NOMO-1 treated with DMSO at 0.1 percent for 48 hours (cell line): ENCODE measurements at regions not wholly inside any gene's neighbourhood (a gene's known extent, or its start where the extent isn't known, plus 50 kb on each side); places are given as distances from the start of the nearest gene placed in this dataset.

Experiments used
- DNase-seq: peaks from one replicate; lab custom pipeline; 2025; ENCODE audit not compliant: unreplicated experiment; lab: John Stamatoyannopoulos, UW

DNA sequence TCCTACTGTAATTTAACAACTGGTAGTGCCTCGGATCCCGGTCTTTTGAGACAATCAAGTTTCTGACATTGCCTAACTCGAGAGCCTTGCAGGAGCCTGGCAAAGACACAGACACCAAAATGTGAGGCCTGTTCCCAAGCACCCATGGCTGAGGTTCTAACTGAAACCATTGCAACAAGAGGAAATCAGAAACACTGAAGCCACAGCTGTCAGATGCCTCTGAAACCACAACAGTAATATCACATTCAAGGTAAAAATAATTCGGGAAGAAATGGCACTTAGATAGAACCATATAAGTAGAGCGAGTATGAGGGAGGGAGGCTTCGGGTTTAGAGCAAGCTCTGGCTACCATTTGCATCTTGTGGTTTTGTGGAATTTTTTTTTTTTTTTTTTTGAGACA, 285.9 kb downstream of the FBXO15 start:
- DNase-seq: no peak

DNA sequence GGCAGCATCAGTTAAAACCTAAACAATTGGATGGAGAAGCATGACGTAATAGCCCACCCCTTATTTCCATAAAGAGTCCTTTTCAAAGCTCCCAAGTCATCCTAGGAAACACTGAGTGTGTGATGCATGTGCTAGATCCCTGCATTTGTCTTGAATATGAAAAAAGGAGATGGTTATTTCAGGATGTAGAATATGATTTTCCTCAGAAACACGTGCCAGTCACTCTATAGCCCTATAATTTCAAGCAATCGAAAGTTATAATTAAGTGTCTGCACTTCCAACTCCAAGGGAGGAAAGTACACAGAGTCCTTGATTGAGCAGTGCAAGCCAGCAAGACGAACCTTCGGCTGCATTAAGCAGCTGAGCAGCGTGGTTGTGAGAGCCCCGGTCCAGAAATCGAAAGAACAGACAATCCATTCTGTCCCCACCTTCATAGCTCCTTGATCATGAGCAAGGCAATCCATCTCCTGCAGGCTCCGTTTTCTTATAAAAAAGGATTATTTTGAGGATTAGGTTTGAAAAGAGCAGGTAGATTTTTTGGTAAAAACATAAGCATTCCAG, 287.7 kb downstream of the FBXO15 start:
- no peak for DNase-seq

DNA sequence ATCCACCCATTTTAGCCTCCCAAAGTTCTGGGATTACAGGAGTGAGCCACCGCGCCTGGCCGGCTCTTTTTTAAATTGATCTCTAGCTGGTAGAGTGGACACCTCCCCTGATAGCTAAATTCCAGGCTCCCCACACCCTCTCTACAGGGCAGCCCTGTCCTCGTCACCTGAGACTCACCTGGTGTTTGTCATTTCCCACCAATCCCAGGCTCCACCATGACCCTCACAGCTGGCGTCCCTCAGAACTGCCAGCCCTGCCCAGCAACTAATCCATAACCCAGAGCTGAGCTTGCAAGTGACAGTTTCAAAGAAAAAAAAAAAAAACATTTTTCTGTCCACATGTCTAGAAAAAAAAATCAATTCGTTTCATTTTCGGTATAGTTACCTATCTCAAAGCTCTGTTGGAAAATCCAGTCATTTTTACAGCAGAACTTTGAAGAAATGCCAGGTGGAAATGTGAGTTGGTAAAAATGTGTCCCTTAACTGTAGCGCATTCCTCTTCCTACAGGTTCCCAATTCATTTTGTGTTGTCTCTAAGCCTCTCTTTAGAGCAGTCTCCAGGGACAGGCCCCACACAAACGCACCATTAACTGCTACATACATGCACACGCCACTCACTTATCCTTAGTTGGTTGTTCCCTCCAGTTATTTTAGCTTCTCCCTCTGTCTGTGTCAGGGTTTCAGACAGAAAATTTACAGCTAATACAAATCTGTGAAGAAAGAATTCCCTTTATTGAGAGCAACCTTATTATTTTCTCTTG, 294.7 kb downstream of the FBXO15 start:
- no peak for DNase-seq

DNA sequence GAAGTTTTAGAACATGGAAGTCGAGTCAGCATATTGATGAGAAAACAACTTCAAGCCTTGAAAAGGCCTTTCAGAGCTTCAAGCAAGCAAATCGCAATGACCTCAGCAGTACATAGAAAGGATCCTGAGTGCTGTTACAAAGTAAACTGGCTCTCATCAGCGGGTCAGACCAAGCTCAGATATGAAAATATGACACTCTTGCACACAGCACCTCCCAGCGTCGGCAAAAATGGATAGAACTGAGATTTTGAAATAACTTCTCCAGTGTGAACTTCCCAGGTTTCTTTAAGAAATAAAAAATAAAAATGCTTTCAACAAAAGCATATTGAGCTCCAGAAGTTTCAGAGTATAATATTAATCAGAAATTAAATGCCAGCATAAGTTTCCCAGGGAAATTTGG, 296.9 kb downstream of the FBXO15 start:
- DNase-seq: no peak

DNA sequence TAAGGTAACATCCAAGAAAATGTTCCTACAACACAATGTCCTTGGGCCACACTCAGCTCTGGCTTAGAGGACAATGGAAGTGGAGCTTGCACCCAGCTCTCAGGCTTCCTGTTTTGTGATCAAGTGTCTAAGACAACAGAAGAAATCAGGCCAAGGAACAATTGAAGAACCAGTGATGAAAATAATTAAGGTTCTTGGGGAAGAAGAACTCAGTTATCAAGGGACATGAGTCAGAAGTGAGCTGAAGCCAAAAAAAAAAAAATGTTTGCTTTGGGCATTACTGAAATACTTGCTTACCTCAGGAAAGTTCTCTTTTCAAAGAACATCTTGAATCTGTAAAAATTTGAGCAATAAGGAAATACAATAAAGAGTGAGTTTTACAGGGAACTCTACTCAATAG, 299.0 kb downstream of the FBXO15 start:
- no peak for DNase-seq

DNA sequence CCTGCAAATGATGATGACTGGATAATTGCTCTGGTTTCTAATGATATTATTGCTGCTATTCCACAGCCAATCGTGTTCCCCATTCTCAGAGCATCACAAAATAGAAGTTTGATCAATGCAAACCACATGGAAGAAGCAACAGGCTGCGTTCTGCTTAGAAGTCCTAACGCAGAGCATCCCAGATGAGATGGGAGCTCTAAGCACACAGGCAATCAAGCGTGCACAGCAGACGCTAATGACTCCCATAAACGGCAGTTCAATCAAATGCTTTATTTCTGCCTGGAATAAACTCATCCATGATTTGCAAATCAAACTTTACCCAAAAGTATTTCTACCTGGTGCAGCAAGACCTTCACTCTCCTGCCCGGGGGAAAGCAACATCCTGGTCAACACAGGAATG, 304.2 kb downstream of the FBXO15 start:
- no peak for DNase-seq

DNA sequence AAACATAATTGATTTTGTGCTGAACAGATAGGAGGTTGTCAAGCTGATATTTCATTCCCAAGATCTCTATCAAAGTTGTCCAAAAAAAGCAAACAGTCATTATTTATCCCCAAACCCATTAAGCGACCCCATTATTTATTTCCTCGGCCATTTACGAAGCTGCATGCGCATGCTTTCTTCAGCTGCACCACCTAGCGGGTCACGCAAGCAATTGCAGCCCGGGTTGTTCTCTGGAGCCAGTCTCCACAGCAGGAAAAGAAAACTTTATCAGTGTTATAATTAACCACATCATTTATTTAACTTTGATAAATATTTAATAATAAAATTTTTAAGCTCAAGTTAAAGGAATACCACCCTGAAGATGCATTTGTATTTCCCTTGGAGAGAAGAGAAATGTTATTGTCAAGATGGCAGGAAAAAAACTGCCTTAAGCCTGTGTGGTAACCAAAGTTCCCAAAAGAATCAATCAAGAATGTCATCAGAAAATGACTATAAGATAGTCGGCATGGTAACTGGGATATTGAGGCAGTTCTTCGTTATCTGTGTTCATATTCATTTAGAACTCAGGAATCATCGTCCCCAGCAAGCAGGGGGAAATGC, 304.7 kb downstream of the FBXO15 start:
- DNase-seq: peak; percentile 6

DNA sequence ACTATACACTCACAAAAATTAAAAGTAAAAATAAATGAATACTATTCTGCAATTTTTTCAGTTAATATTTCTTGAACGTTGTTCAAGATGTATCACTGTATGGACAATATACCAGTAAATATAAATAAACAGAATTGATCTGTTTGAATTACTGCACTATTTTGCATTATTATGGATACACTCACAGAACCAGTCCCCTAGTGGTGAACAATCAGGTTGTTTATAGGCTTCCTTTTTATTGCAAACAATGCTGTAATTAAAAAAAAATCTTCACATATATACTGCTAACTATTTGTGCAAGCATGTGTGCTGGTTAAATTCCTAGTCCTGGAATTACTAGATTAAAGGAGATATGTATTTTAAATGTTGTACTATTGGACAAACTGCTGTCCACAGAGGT, 306.0 kb downstream of the FBXO15 start:
- DNase-seq: no peak

DNA sequence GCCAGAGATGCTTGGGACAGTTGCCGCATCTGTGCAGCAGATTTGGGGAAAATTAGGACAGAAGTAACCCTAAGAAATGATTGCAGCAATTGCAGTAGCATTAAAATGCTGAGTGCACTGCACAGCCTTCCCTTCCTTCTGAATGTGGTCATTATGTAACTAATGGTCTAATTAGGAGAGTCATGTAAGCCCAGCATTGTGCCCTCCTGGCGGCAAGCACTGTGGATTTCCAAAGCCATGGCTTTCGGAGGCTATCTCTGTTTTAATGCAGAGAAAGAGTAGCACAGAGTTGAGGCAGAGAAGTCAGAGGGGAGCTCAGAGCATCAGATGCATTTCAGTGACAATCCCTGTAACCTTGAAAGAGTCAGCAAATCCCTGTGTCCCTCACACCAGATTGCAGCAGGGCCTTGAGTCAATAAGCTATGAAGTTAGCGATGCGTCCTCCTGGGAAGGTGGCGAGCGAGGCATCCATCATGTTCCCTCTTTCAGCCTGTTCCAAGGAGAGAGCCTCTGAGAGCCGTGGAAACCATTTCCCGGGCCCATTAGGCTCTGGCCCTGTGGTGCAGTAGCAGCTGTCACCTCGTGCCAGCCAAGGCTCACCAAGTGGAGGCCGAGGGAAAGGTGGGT, 307.2 kb downstream of the FBXO15 start:
- no peak for DNase-seq

DNA sequence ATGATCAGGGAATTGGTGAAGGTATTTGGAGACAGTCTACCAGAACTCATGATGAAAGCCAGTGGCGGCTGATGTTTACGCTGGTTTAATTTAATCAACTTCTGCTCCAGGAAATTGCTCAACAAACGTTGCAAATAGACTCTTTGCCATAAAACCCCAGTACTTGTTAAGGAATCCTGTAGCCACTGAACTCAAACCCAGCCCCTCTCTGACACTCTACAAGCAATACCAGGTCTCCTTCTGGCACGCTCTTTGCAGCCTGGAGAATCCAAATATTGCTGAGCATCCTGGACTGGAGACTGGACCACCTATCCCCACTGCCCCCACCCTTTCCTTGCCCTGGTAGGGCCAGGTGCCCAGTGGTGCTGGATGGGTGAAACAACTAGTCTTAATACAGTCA, 308.2 kb downstream of the FBXO15 start:
- no peak for DNase-seq

DNA sequence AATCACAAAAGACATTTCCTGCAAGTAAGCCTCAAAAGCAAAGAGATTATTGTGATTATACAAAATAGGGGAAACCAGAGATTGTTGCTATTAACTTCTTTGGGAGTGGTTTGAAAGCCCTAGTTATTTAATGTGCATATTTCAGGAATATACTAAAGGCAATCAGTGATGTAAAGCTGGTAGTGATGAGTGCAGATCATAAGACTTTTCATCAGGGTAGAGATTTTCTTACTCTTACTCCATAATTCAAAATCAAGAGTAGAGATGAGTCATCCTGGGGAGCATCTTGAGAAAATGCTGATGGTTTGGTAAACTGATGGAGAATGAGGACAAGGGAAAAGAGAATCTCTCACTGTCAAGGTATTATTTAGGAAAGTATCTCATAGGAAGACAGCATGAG, 309.5 kb downstream of the FBXO15 start:
- no peak for DNase-seq

DNA sequence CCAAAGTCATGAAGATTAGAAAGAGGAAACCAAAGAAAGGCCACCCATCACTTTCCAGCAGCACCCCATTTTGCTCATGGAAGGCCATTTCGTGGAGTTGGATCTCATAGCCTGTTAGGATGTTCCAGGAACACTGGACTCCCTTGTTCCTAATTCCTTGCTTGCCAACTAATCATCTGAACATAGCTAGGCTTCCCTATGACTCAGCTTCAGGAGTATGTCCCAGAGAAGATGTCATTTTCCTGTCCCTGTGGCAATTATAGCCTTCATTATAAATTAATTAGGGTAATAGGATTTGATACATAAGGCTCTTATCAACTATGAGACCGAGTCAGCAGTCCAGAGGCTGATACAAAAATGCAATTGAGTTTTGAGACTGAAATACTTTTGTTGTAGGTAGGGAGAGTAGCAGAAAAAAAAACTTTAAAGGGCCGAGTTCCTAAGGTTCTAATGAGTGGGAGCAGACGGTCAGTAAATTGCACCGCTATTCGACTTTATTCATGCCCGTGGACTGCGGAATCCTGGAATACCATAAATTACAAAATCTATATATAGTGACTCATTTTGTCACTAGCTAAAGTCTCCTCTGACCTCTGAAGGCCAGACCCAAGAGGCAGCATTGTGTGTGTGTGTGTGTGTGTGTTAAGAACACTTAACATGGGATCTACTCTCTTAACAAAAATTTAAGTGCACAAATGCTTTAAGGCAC, 311.8 kb downstream of the FBXO15 start:
- no peak for DNase-seq

DNA sequence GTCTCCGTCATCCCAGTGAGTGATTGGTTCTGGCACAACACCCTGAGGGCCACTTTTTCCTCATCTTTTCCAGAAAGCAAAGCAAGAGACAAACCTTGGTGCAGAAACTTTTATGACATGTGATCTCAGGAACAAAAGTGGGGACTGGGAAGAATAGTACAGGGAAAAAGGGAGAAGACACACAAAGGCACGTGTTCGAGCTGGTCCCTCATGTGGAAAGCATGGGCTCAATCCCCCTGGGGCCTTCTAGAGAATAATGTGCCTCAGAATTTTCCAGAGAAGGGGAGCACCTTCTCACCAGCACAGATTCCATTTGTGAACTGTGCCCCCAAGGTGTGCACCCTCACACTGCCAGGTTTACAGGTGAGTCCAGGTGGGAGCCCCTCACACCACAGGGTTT, 312.6 kb downstream of the FBXO15 start:
- DNase-seq: no peak

DNA sequence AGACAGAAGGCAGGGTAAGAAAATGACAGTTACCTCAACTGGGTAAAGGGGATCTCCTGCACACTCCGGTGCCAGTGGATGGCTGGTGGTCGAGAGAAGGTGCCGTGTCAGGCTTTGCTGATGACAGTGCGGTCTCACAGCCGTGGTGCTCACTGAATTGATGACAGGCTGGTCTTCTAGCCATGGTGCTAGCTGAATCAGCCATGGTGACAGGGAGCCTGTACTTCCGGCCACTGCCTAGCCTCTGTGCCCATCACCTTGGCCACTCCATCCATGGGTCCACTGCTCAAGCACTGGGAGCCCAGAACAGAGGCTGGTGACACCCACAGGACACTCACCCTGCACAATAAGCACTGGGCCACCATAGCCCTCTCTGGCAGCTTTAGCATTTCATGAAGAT, 315.9 kb downstream of the FBXO15 start:
- no peak for DNase-seq

DNA sequence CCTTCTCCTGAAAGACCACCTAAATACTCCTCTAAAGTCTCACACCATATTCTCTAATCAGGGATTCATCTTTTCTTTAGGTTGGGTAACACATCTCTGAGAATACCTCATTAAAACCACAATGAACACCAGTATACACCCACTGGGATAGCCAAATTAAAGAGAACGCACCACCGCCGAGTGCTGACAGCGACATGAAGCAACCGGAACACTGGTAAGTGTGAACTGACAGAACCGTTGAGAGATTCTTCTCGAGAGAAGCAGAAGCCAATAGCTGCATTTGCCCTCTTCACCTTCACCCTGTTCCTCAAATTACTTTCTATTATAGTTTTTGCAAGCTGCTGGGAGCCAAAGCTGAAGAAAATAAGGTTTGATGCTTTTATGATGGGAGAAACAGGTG, 318.5 kb downstream of the FBXO15 start:
- no peak for DNase-seq

DNA sequence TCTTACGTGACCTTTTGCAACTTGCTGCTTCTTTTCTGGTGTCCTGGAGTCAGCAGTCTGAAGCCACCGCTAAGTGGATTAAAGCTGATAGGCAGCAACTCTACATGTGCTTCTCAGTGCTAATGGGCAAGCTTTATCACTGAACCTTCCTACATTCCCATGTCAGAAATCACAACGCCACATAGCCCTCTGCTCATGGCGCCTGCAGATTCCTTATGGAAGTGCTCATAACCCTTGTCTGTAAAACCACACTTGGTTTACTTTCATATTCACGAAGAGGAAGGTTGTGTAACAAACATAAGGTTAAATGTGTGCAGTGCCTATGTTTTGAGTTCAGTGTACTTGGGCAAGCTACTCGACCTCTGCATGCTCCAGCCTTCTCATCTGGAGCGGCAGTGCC, 319.8 kb downstream of the FBXO15 start:
- DNase-seq: no peak

DNA sequence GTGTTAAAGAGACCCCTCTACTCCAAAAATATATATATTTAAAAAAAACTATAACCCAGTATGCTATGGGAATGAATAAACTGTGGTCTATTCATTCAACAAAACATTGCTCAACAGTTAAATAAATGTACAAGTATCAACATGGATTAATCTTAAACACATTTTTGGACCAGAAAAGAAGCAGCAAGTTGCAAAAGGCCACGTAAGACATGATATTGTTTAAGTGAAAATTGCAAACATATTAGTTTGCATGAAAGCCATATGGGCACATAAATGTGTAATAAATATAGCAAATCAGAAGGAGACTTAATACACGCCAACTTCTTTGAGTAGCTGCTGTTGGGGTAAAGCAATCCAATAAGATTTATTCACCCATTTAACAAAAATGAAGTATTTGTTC, 321.5 kb downstream of the FBXO15 start:
- DNase-seq: no peak

DNA sequence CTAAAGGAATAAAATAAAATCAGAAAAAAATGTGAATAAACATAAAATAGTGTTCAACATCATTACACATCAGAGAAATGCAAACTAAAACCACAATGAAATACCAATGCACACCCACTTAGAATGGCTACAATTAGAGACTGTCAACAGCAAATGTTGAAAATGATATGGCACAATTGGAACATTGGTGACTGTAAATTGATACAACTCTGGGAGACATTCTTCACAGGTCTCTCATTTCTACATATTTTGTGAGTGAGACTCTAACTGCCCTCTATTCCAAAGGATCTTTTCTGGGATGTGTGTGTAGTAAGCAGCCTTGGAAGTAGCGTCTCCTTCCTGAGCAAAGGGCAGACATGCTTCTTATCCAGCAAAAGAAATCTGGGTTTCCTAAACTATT, 323.0 kb downstream of the FBXO15 start:
- DNase-seq: no peak

DNA sequence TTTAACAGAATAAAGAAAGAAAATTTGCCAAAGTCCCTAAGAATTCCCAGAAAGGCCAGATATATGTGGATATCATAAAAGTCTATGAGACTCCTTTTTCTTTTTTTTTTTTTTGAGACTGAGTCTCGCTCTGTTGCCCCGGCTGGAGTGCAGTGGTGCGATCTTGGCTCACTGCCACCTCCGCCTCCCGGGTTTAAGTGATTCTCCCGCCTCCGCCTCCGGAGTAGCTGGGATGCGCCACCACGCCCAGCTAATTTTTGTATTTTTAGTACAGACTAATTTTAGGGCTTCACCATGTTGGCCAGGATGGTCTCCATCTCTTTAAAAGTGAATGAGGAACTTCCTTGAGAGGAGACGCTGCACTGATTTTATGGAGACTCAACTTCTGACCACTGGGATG, 335.2 kb downstream of the FBXO15 start:
- DNase-seq: no peak

DNA sequence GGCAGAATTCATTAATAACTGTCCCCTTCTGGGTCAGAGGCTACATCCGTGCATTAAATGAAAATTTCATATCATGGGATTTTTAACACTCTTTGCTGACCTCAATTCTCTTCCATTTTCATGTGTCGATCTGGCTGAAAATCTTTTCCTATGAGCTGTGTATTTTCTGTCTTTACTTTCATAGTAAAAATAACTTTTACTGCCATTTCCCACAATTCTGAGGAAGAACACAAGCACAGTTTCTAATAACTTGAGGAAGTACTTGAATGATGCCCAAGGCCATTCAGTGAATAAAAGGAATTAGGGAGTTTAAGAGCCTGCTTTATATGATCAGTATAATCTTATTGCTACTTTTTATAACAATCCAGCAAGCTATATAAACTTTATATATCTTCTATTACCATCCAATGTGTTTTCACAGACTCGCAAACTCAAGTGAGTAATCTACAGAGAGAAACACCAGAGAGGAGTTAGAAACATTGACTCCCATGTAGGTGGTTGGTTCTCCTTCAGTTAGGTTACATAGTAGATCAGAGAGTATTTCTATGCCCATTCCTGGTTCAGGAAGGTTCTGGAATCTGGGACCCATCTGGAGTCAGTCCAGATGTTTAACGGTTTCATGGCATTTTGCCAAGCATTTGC, 340.0 kb downstream of the FBXO15 start:
- no peak for DNase-seq

DNA sequence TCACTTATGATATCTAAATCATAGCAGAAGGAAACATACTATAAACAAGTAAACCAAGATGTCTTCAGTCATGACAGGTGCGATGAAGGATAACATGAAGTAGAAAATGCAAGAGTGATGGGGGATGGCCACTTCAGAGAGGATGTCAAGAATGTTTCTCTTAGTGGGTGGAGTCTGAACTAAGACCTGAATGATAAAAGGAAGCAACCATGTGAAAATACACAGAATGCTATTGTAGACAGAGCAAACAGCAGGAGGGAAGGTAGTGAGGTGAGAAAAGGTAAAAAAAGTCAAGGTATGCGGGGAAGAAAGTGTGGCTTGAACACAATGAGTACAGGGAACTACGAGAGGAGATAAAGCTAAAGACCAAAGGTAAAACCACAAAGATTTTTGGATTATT, 341.6 kb downstream of the FBXO15 start:
- no peak for DNase-seq
